NB4 (cell line): ENCODE measurements at regions not wholly inside any gene's neighbourhood (a gene's known extent, or its start where the extent isn't known, plus 50 kb on each side); places are given as distances from the start of the nearest gene placed in this dataset.

Experiments
- DNase-seq: peaks from one replicate; pipeline ENCODE4 v3.0.0; 2010; ENCODE audit warnings: low read depth
- H3K4me3 ChIP-seq: one replicate; pipeline ENCODE4 v1.5.1; 2011; ENCODE audit warnings: mild to moderate bottlenecking, low read depth, low read length, moderate library complexity
- CTCF ChIP-seq: IDR thresholded peaks from one replicate; pipeline ENCODE4 v1.5.1; 2012; ENCODE audit warnings: low read depth, low read length
- MAX ChIP-seq: IDR thresholded peaks from 2 replicates; pipeline ENCODE4 v1.6.1; 2011; ENCODE audit warnings: low read depth, low read length
- MYC ChIP-seq: IDR thresholded peaks from 2 replicates; pipeline ENCODE4 v1.6.1; 2011; ENCODE audit warnings: low read depth, low read length
- POLR2A ChIP-seq: IDR thresholded peaks from 2 replicates; pipeline ENCODE4 v1.6.1; 2011; ENCODE audit warnings: mild to moderate bottlenecking; ENCODE audit not compliant: insufficient read length; ENCODE audit errors: extremely low read depth

- DNase-seq, result peak; percentile 43
- no peak for TF ChIP-seq POLR2A
- no peak for TF ChIP-seq MYC
- no peak for TF ChIP-seq MAX
- no peak for TF ChIP-seq CTCF
These were observed 621.9 kb upstream of the SOX11 start for GRCh38 chr2:5070257-5070656.

GRCh38 chr2:5074733-5075132 is 617.5 kb upstream of the SOX11 start:
- TF ChIP-seq CTCF (no peak), POLR2A (no peak), MYC (no peak), MAX (no peak)
- DNase-seq, result no peak

More at GRCh38 chr2:5070257-5070656, 621.9 kb upstream of the SOX11 start:
- H3K4me3 ChIP-seq, result no peak overlapping the region

GRCh38 chr2:5076599-5076998 is 615.6 kb upstream of the SOX11 start:
- no peak for DNase-seq
- H3K4me3 ChIP-seq, result no peak overlapping the region
- TF ChIP-seq MYC (no peak), POLR2A (no peak), CTCF (no peak), MAX (no peak)

More at GRCh38 chr2:5074733-5075132, 617.5 kb upstream of the SOX11 start:
- H3K4me3 ChIP-seq, result no peak overlapping the region

- no peak for TF ChIP-seq POLR2A
- no peak for TF ChIP-seq MAX
- no peak for TF ChIP-seq CTCF
- no peak for TF ChIP-seq MYC
- no peak overlapping the region for H3K4me3 ChIP-seq
- no peak for DNase-seq
These were observed 614.6 kb upstream of the SOX11 start for GRCh38 chr2:5077479-5078089.

GRCh38 chr2:5083402-5083801 is 608.8 kb upstream of the SOX11 start:
- H3K4me3 ChIP-seq, result no peak overlapping the region
- no peak for DNase-seq
- TF ChIP-seq POLR2A (no peak), MAX (no peak), CTCF (no peak), MYC (no peak)

GRCh38 chr2:5089409-5089808 is 602.8 kb upstream of the SOX11 start:
- no peak for DNase-seq
- no peak overlapping the region for H3K4me3 ChIP-seq
- TF ChIP-seq MYC, result no peak
- no peak for TF ChIP-seq POLR2A
- no peak for TF ChIP-seq MAX
- no peak for TF ChIP-seq CTCF
